ENCODE measurements at regions not wholly inside any gene's neighbourhood (a gene's known extent, or its start where the extent isn't known, plus 50 kb on each side); places are given as distances from the start of the nearest gene placed in this dataset.

DNA sequence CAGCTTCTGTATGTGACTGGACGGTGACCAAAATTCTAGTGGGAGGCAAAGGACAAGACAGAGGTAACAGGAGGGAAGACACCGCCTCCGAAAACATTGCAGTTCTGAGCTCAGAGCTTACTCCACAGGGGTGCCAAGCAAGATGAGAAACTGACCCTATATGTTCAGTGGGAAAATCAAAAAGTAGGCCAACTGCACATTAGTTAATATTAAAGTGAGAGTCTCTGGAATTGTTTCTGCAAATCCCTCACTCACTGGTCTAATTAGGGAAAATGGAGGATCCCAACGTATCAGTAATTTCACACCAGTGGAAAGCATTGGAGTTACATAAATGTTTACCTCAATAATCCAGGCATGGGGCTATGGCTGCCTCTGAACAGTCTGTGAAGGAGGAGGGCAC, 313.3 kb upstream of the KCNH8 start:
- no peak for DNase-seq (ENCODE audit: low read depth)

DNA sequence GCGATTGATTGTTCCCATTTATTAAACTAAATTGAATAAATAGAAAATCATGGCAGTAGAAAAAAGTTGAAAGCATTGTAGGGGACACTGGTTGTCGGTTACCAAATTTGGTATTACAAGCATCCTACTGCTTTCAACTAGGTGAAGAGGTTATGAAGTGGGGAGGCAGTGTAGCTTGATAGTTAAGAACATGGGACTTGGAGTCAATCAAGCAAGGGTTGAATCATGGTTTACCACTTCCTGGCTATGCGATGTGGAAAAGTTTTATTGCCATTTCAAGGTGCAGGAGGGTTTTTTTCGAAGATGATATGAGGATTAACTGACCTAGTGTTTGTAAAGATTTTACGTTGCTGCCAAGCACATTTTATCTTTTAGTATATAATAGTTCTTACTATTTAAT, 318.2 kb upstream of the KCNH8 start:
- no peak for DNase-seq (ENCODE audit: low read depth)

DNA sequence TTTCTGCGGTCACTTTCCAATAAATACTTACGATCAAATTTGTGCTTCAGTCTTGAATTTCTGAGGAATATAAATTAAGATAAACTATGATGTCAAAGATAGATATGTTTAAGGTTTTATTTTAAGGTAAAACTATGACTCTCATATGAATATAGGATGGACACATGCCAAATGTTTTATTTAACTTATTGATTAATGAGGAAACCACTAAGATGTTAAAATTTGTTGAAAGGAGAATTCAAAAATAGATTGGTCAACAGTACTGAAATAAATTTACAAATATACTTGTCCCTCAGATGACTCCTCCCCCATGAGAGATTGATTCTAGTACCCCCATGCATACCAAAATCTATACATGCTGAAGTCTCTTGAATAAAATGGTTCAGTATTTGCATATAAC, 319.7 kb upstream of the KCNH8 start:
- no peak for DNase-seq (ENCODE audit: low read depth)

DNA sequence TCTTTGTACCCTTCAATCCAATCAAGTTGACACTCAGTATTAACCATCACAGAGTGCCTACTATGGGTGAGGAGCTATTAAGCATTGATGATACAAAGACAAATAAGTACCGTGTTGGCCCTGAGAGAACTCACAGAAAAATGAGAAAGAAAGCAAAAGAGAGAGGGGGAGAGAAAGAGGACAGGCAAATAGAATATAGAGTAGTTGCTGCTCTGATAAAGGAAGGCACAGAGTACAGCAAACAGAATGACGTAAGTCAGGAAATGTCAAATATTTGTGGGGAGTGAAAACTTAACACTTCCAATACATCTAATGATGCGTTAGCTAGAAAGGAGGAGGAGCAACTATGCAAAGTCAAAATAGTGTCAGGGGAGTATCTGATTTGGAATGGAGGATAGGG, 320.6 kb upstream of the KCNH8 start:
- DNase-seq (ENCODE audit: low read depth) = no peak

DNA sequence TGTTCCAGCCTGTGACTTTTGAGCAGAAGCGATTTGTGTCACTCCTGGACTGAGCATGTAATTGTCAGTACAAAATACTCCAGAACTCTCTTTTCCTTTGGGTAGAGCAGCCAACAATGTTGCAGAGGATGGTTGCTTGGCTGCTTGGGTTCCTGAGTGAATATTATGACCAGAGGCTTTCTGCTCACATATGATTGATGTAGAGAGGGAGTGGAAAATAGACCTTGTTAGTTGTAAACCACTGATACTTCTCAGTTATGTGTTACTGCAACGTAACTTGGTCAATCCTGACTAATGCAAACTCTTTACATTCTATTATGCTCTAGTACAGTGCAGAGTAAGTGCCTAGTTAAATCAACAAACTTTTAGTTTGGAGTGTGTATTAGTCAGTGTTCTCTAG, 322.6 kb upstream of the KCNH8 start:
- DNase-seq (ENCODE audit: low read depth) = no peak

DNA sequence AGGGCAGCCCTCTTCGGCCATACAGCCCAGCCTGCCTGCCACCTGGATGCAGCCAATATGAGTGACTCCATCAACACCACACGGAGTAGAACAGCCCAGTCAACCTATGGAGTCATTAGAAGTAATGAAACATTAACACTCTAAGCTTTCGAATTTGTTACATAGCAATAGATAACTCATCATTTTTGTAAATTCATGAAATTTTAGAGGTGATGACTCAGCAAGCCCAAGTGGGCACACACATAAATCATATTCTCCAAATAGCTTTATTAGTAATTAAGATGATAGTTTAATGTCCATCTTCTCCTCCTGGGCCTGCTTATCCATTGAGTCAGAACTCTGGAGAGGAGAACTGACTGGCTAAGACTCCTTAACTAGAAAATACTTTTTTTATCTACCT, 335.0 kb upstream of the KCNH8 start:
- DNase-seq (ENCODE audit: low read depth) = no peak

DNA sequence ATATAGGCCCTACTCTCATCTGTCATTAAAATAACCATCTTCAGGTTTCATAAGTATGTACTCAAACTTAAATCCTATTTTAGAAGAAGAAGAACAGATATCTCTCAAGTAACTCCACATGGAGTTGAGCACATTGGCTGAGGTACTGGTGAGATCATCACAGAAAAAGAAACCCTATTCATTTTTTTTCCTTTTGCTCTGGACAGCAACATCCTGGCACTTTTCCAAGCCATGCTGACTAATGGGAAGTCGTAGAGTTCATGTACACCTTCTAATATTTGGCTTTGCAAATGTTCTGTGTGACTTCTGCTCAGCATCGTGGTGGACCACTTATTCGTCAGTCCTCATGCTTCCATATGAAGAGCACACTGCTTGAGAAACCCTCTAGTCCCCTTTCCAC, 336.0 kb upstream of the KCNH8 start:
- no peak for DNase-seq (ENCODE audit: low read depth)

DNA sequence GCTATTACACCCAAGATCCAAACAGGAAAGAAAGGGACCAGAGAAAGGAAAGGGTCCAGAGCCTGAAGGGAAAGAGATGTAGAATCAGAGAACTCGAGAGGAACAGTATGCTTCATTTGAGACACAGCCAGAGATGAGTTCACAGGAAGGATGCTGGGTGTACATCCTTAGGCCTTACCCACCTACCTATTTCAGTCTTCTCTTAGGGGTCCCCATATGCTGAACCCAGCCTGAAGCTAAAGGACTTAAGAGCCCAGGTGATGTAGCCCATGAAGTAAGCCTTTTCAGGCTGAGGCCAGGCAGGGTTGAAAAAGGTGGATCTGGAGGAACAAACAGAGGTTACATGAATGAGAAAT, 338.0 kb upstream of the KCNH8 start:
- DNase-seq (ENCODE audit: low read depth) = no peak

DNA sequence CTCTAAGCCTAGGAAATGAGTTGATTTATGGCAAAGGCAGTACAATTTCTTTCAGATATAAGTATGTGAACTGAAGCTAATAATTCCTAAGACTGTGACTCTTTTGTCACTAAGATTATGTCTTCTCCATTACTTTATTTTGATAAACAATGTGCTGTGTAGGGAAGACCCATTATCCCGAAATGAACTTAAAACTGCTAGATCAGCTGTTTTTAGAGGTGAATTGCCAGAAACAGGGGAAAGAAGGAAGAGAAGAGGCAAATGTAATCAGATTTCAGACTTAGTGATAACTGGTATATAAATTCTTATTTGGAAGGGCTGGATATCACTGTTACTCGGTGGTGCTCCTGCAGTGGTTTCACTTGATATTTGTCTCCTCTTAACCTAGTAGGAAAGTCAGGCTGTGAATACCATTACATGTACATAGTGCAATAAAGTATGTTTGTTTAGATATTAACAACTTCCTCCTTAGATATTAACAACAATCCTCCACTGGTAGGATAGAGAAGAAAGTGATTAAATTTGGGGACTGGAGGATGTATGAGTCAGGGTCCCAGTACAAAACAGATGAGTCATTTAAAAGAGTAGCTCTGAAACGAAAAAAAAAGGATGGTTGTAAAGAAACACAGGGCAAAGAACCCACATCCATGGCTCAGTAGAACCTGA, 338.5 kb upstream of the KCNH8 start:
- DNase-seq (ENCODE audit: low read depth) = no peak

DNA sequence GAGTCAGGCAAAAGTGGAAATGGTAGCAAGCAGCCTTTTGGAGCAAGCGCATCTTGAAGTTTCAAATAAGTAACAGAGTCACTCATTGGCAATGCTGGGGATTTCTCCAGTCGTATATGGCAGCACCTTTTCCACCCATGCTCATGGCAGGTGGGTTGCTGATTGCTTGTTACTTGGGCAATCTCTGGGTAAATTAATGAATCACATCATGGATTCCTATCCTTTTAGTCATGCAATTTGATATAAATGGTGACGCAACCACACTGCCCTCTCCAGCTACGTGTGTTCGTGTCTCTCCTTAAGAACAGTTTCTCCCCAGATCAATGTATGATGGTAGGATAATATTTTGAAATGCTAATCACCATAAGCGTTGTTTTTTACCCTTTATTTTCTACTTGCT, 339.9 kb upstream of the KCNH8 start:
- DNase-seq (ENCODE audit: low read depth) = no peak

DNA sequence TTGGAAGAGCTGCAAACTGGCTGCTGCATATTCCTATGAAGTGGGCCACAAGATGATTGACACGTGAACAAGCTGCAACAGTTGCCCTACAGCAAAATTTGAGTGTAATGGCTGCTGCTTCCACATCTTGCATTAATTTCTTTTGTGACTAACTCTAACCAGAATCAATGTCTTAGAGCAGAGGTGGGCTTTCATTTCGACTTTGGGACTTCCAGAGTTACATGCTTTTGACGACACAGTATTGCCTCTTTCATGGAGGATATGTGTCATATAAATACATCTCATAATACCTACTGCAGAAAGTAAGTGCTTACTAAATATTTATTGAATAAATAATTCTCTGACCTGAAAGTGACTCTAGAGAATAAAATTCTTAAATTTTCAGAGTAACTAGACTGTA, 340.7 kb upstream of the KCNH8 start:
- DNase-seq (ENCODE audit: low read depth) = no peak

DNA sequence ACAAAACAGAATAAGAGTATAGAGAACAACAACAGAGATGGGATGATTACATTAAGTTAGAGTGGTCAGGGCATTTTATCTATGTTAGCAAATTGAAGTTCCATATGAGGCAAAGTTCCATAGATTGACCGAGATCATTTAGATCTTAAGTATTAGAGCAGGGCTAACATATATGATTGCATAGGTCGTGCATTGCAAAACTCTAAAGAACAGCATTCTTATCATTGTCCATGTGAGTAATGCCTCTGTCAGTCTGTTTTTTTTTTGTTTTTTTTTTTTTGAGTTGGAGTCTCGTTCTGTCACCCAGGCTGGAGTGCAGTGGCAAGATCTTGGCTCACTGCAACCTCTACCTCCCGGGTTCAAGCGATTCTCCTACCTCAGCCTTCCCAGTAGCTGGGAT, 341.7 kb upstream of the KCNH8 start:
- no peak for DNase-seq (ENCODE audit: low read depth)

DNA sequence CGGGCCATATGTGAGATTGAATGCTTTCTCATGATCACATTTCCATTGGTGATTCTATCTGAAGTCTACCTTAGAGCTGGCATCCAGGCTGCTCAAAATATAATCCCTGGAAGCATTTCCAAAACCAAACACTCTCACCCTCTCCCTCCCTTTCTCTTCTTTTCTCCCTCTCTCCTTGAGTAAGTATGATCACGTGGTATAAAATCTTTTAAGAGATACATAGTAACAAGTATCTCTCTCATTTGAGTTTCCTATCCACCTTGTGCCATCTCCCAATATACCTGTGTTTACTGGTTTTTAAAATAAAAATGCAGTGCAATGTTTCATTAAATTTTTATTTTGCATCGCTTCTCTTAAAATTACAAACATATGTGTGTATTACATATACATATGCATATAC, 350.9 kb upstream of the KCNH8 start:
- DNase-seq (ENCODE audit: low read depth) = no peak

DNA sequence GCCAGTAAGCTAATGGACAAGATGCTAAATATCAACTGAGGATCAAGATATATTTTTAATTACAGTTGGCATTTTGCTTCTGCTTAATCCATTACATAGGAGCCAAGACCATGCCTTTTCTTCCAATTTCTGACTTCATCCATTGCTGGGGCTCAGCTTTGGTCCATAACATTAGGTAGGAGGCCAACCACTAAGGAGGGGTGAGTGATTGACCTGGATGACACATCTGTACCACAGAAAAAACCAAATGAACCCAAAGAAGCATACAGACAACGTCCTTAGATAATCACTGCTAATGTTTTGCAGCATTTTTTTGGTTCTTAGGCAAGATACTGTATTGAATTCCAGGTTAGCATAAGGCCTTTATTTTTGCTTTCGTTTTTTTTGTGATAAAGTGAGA, 353.2 kb upstream of the KCNH8 start:
- DNase-seq (ENCODE audit: low read depth) = no peak

DNA sequence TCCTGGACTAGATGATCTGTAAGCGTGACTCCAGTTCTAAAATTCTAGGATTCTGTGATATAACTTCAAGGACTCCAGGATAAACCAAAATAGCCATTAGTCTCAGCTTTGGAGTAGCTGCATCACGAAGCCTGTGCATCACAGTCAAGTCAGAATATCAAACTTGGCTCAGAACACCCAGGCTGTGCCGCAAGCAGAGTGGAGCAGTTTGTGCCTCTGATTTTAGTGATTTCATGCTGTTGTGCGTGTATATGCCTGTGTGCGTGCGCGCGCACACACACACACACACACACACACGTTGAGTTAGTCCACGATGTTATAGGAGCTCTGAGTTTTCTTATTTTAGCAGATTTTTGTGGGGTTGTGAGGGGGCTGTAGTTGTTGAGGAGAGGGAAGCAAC, 356.6 kb upstream of the KCNH8 start:
- DNase-seq (ENCODE audit: low read depth) = no peak

DNA sequence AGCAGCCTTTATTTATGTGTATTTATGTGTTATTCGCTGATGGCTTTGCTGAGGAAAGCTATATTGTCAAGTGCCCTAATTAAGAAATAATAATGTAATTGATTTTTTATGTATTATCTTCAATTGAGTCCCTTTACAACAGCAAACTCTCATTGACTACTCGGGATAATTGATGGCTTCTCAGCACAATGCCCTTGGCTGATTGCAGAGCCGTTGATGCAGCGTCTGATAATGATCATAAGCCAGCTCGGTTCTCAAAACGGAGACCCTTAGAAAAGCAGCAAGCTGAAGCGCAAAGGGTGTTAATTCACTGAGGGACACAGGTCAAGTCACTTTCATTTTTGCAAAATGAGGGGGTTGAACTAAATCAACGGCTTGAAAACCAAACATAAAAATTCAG, 357.1 kb upstream of the KCNH8 start:
- DNase-seq (ENCODE audit: low read depth) = no peak

DNA sequence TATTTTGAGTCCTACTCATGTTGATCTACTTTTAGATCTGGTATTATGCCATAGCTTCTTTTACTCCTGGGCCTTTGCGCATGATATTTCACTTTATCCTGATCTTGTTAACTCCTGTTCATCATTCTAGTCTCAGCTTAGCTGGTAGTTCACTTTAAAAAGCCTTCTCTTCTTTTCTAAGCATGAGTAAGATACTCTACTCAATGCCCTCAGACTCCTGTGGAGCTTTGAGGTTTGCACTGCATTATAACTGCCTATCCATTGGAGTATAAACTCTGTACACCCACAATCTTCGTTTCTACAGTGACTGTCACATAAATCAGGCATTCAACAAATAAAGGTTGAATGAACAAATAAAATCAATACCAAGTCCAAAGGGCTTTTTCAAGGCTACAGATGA, 357.9 kb upstream of the KCNH8 start:
- no peak for DNase-seq (ENCODE audit: low read depth)

DNA sequence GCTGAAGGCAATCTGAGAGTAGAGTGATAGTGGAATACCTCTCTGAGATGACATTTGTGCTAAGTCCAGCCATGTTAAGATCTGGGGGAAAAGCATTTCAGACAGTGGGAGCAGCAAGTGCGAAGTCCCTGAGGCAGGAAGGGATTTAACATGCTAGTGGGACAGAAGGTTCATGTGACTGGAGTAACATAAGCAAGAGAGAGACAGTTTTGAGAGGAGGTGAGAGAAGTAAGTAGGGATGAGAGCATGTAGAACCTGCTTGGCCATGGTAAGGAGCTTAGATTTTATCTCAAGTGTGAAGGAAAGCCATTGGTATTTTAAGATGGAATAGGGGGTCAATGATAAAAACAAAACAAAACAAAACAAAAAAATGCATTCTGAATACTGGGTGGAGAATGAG, 358.6 kb upstream of the KCNH8 start:
- DNase-seq (ENCODE audit: low read depth) = no peak

DNA sequence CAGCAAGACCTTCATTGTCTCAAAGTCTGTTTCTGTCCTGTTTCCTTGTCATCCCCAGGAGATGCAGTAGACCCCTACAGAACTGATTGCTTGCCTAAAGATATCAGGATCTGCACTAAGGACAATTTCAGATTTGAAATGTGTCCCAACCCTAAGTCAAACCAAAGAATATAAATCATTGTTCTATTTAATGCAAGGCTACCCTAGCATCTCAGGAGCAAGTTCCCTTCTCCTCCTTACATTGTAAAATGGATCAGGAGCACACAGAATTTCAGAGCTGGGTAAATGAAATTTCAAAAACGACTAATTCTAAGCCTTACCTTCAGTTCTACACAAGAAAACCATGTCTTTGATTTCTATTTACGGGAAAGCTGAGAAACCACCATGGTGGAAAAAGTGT, 360.9 kb upstream of the KCNH8 start:
- no peak for DNase-seq (ENCODE audit: low read depth)

DNA sequence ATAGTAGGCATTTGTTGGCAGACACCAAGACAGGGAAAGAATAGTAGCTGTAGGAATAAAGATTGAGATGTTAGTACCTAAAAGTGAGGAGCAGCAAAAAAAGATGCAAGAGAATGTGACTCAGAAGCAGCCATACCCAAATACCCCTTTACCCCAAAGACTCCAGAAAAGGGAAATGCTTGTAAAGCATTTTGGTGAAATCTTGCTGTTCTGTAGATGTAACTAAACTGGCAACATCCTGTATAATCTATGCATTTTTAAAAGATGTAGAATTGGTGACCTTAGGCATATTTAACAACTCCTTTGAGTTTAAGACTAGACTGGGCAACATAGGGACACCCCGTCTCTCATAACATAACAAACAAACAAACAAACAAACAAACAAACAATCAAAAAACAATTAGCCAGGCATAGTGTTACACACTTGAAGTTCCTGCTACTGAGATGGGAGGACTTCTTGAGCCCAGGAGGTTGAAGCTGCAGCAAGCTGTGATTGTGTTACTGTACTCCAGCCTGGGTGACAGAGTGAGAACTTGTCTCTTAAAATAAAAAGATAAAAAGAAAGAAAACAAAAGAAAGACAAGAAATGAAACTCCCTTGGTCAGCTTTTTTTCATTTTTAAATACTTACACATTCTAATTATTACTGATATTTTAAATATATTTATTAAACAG, 361.5 kb upstream of the KCNH8 start:
- DNase-seq (ENCODE audit: low read depth) = no peak

DNA sequence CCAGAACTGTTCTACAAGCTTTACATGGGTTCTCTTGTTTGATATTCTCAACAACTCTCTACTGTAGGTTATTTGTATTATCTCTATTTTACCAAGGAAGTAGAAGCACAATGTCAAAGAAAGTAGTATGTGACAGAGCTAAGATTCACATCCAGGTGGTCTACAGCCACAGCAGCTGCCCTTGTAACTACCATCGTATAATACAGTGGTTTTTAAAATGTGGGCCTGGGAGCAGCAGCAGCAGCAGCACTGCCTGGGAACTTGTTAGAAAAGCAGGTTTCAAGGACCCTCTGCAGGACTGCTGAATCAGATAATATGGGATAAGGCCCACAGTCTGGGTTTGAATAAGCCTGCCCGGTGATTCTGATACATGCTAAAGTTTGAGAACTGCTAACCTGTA, 357.1 kb upstream of the SATB1 start:
- DNase-seq (ENCODE audit: low read depth) = no peak

DNA sequence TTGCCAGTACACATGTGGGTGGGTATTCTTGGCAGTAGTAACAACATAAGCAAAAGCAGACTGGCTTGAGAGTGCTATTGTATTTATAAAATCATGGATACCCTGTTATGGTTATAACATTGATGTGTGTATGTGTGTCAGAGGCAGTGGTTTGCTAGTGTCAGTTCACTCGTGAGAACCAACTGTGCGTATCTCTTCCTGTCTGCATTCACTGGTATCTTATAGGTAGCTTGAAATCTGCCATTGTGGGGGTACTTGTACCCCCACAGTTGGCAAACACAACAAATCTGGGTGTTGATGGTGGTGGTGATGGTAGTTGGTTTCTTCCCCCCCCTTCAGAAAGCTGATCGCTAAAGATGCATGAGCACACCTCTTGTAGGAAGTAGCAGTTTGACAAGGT, 355.8 kb upstream of the SATB1 start:
- no peak for DNase-seq (ENCODE audit: low read depth)

DNA sequence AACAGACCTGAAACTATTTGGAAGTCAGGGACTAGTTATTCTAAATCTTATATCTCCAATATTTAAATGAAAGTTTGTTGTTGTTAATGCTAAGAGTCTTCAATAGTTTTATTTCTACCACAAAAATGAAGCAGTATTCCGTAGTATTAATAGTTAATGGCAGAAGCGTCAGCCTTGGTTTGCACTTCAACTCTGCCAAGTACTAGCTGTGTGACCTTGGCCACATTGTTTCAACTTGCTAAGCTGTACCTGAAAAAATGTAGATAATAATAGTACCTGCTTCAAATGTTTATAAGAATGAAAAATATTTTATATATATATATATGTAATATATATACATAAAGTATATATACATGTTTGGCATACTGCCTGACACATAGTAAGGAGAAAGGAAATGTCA, 354.6 kb upstream of the SATB1 start:
- no peak for DNase-seq (ENCODE audit: low read depth)

DNA sequence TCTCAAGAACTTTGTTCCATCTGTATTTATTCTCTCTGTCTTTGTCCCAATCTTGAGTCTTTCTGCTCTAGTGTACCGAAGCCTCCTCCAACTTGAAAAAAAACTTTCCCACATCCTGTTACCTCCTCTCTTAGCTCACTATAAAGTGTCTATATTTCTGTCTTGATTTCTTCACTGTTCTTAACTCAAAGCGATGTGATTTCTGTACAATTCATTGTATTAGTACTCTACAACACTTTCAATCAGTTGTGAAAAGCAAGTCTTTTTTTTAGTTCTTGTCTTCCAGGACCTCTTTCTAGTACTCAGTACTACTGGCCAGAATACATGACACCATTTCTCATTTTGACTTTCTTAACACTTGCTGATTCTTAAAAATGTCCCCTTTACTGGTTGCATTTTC, 353.5 kb upstream of the SATB1 start:
- DNase-seq (ENCODE audit: low read depth) = no peak
